Astrocyte (in vitro differentiated cells and primary cell): ENCODE measurements at regions not wholly inside any gene's neighbourhood (a gene's known extent, or its start where the extent isn't known, plus 50 kb on each side); places are given as distances from the start of the nearest gene placed in this dataset.

Source experiments
- DNase-seq: peaks from one replicate; pipeline ENCODE4 v3.0.0-alpha.2; 2010; ENCODE audit warnings: low read depth
- FAIRE-seq: peaks from 2 replicates; lab custom pipeline; 2011; peaks lifted over from hg19 to GRCh38; lab: Jason Lieb, UNC
- H2AFZ ChIP-seq: 2 replicates; pipeline ENCODE4 v1.6.0; 2012; ENCODE audit warnings: low read depth, low read length, inconsistent platforms
- H3K27ac ChIP-seq: 2 replicates; pipeline ENCODE4 v1.5.1; 2011; ENCODE audit warnings: low read depth, low read length, inconsistent platforms
- H3K27me3 ChIP-seq: 2 replicates; pipeline ENCODE4 v1.6.0; 2011; ENCODE audit warnings: low read length, inconsistent platforms; ENCODE audit not compliant: insufficient read depth
- H3K36me3 ChIP-seq: 2 replicates; pipeline ENCODE4 v1.5.1; 2011; ENCODE audit warnings: low read length, inconsistent platforms; ENCODE audit not compliant: insufficient read depth
- H3K4me1 ChIP-seq: 2 replicates; pipeline ENCODE4 v1.5.1; 2011; ENCODE audit warnings: low read length, inconsistent platforms; ENCODE audit not compliant: insufficient read depth
- H3K4me2 ChIP-seq: 2 replicates; pipeline ENCODE4 v1.6.0; 2012; ENCODE audit warnings: low read length, inconsistent platforms
- H3K4me3 ChIP-seq: 2 replicates; pipeline ENCODE4 v1.5.1; 2011; ENCODE audit warnings: low read depth, mild to moderate bottlenecking, low read length, inconsistent platforms; ENCODE audit not compliant: insufficient read depth
- H3K79me2 ChIP-seq: 2 replicates; pipeline ENCODE4 v1.6.0; 2012; ENCODE audit warnings: mild to moderate bottlenecking, low read length, inconsistent platforms; ENCODE audit not compliant: insufficient read depth
- H3K9ac ChIP-seq: 2 replicates; pipeline ENCODE4 v1.6.0; 2012; ENCODE audit warnings: mild to moderate bottlenecking, low read length, inconsistent platforms
- H3K9me3 ChIP-seq: 2 replicates; pipeline ENCODE4 v1.5.1; 2012; ENCODE audit warnings: low read depth, mild to moderate bottlenecking, low read length, inconsistent platforms; ENCODE audit not compliant: insufficient read depth
- H4K20me1 ChIP-seq: 2 replicates; pipeline ENCODE4 v1.6.0; 2012; ENCODE audit warnings: low read length, inconsistent platforms; ENCODE audit not compliant: insufficient read depth
- H3K27ac Mint-ChIP-seq: one replicate; pipeline ENCODE4 v1.8.0; 2021; ENCODE audit warnings: mild to moderate bottlenecking, mixed read lengths; ENCODE audit not compliant: unreplicated experiment
- H3K27me3 Mint-ChIP-seq: one replicate; pipeline ENCODE4 v1.8.0; 2021; ENCODE audit warnings: low read depth, mixed read lengths; ENCODE audit not compliant: unreplicated experiment
- H3K36me3 Mint-ChIP-seq: one replicate; pipeline ENCODE4 v1.8.0; 2021; ENCODE audit warnings: low read depth, mixed read lengths; ENCODE audit not compliant: unreplicated experiment
- H3K4me1 Mint-ChIP-seq: one replicate; pipeline ENCODE4 v1.8.0; 2021; ENCODE audit warnings: low read depth, mixed read lengths; ENCODE audit not compliant: unreplicated experiment
- H3K4me3 Mint-ChIP-seq: one replicate; pipeline ENCODE4 v1.8.0; 2021; ENCODE audit warnings: mild to moderate bottlenecking, moderate library complexity, mixed read lengths; ENCODE audit not compliant: unreplicated experiment
- H3K9me3 Mint-ChIP-seq: one replicate; pipeline ENCODE4 v1.8.0; 2021; ENCODE audit warnings: mild to moderate bottlenecking, mixed read lengths; ENCODE audit not compliant: unreplicated experiment
- EZH2 ChIP-seq: IDR thresholded peaks from 2 replicates; pipeline ENCODE4 v1.6.1; 2012; ENCODE audit warnings: mild to moderate bottlenecking, low read length, inconsistent platforms; ENCODE audit not compliant: insufficient read depth
- TF ChIP-seq, protein P1 (sequence below): IDR thresholded peaks from 2 replicates; pipeline ENCODE4 v1.5.1; 2011; ENCODE audit warnings: low read depth, mild to moderate bottlenecking, inconsistent platforms, low read length, moderate library complexity; ENCODE audit not compliant: insufficient read depth

- H3K9me3 Mint-ChIP-seq, result no peaks in the 10 kb centered on the region
Observed at GRCh38 chr3:153330901-153331300, 168.9 kb downstream of the RAP2B start.

GRCh38 chr3:153331676-153332075 lies 169.7 kb downstream of the RAP2B start:
- FAIRE-seq, result no peak

More at GRCh38 chr3:153330901-153331300, 168.9 kb downstream of the RAP2B start:
- Histone ChIP-seq H3K36me3 (no peaks in the 10 kb centered on the region), H3K4me2 (no peak overlapping the region), H3K4me1 (no peaks in the 10 kb centered on the region), H3K79me2 (no peaks in the 10 kb centered on the region), H3K9me3 (no peaks in the 10 kb centered on the region), H4K20me1 (no peaks in the 10 kb centered on the region), H3K27ac (no peak overlapping the region), H2AFZ (no peak overlapping the region), H3K9ac (no peak overlapping the region), H3K4me3 (no peak overlapping the region), H3K27me3 (no peaks in the 10 kb centered on the region)
- no peak for DNase-seq
- TF ChIP-seq, protein P1, sequence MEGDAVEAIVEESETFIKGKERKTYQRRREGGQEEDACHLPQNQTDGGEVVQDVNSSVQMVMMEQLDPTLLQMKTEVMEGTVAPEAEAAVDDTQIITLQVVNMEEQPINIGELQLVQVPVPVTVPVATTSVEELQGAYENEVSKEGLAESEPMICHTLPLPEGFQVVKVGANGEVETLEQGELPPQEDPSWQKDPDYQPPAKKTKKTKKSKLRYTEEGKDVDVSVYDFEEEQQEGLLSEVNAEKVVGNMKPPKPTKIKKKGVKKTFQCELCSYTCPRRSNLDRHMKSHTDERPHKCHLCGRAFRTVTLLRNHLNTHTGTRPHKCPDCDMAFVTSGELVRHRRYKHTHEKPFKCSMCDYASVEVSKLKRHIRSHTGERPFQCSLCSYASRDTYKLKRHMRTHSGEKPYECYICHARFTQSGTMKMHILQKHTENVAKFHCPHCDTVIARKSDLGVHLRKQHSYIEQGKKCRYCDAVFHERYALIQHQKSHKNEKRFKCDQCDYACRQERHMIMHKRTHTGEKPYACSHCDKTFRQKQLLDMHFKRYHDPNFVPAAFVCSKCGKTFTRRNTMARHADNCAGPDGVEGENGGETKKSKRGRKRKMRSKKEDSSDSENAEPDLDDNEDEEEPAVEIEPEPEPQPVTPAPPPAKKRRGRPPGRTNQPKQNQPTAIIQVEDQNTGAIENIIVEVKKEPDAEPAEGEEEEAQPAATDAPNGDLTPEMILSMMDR, result no peak
- no peak for TF ChIP-seq EZH2
- Mint-ChIP-seq H3K36me3 (no peaks in the 10 kb centered on the region), H3K27me3 (no peaks in the 10 kb centered on the region), H3K4me1 (no peaks in the 10 kb centered on the region), H3K27ac (peak overlapping the region; percentile 22), H3K4me3 (no peak overlapping the region)
- FAIRE-seq, result no peak

GRCh38 chr3:153334558-153334957 lies 172.5 kb downstream of the RAP2B start:
- peaks cover 22% of the 10 kb centered on the region for H3K4me1 Mint-ChIP-seq
- Histone ChIP-seq H3K4me3 (no peak overlapping the region), H3K9me3 (no peaks in the 10 kb centered on the region), H2AFZ (no peak overlapping the region), H3K4me2 (no peak overlapping the region), H3K27ac (no peak overlapping the region), H3K4me1 (peaks cover 8% of the 10 kb centered on the region), H3K27me3 (no peaks in the 10 kb centered on the region), H4K20me1 (no peaks in the 10 kb centered on the region), H3K36me3 (no peaks in the 10 kb centered on the region), H3K9ac (no peak overlapping the region), H3K79me2 (no peaks in the 10 kb centered on the region)
- TF ChIP-seq EZH2, result no peak
- TF ChIP-seq, protein P1, result no peak
- DNase-seq, result no peak
- H3K27me3 Mint-ChIP-seq, result no peaks in the 10 kb centered on the region
- no peaks in the 10 kb centered on the region for H3K9me3 Mint-ChIP-seq
- no peak overlapping the region for H3K27ac Mint-ChIP-seq
- no peak overlapping the region for H3K4me3 Mint-ChIP-seq
- FAIRE-seq, result no peak
- no peaks in the 10 kb centered on the region for H3K36me3 Mint-ChIP-seq

More at GRCh38 chr3:153331676-153332075, 169.7 kb downstream of the RAP2B start:
- Mint-ChIP-seq H3K4me3 (no peak overlapping the region), H3K36me3 (no peaks in the 10 kb centered on the region), H3K9me3 (no peaks in the 10 kb centered on the region), H3K4me1 (no peaks in the 10 kb centered on the region), H3K27me3 (no peaks in the 10 kb centered on the region), H3K27ac (no peak overlapping the region)
- Histone ChIP-seq H2AFZ (no peak overlapping the region), H3K4me3 (no peak overlapping the region), H3K27me3 (no peaks in the 10 kb centered on the region), H3K9ac (no peak overlapping the region), H3K79me2 (no peaks in the 10 kb centered on the region), H4K20me1 (no peaks in the 10 kb centered on the region), H3K36me3 (no peaks in the 10 kb centered on the region), H3K9me3 (no peaks in the 10 kb centered on the region), H3K4me1 (no peaks in the 10 kb centered on the region), H3K27ac (no peak overlapping the region), H3K4me2 (no peak overlapping the region)
- TF ChIP-seq EZH2, result no peak
- TF ChIP-seq, protein P1, result no peak
- DNase-seq, result no peak
